Calu3 (cell line): ENCODE measurements at regions not wholly inside any gene's neighbourhood (a gene's known extent, or its start where the extent isn't known, plus 50 kb on each side); places are given as distances from the start of the nearest gene placed in this dataset.

Source experiments
- BruUV-seq: library from RNA; stranded (reverse); fragments of 400-500 nt; replicated peaks from 2 replicates; lab custom pipeline; 2021; lab: Mats Ljungman, UMichigan
- CTCF ChIA-PET: fragments of 300-600 bp; sonication (Branson Sonifier 250); formaldehyde crosslinking; loops from one replicate; lab custom pipeline; 2022; ENCODE audit warnings: antibody characterized with exemption; lab: Charles Lee
- DNase-seq: peaks from one replicate; pipeline ENCODE4 v3.0.0; 2022
- H3K27ac Mint-ChIP-seq: one replicate; pipeline ENCODE4 v1.8.0; 2022; ENCODE audit warnings: mixed read lengths; ENCODE audit not compliant: unreplicated experiment
- H3K27me3 Mint-ChIP-seq: one replicate; pipeline ENCODE4 v1.8.0; 2022; ENCODE audit warnings: mixed read lengths; ENCODE audit not compliant: unreplicated experiment
- H3K36me3 Mint-ChIP-seq: one replicate; pipeline ENCODE4 v1.8.0; 2022; ENCODE audit warnings: mild to moderate bottlenecking, moderate library complexity, mixed read lengths; ENCODE audit not compliant: insufficient read depth, unreplicated experiment
- H3K4me1 Mint-ChIP-seq: one replicate; pipeline ENCODE4 v1.8.0; 2022; ENCODE audit warnings: mild to moderate bottlenecking, low read depth, mixed read lengths; ENCODE audit not compliant: unreplicated experiment
- H3K4me3 Mint-ChIP-seq: one replicate; pipeline ENCODE4 v1.8.0; 2022; ENCODE audit warnings: mild to moderate bottlenecking, low read depth, moderate library complexity, mixed read lengths; ENCODE audit not compliant: unreplicated experiment
- H3K9me3 Mint-ChIP-seq: one replicate; pipeline ENCODE4 v1.8.0; 2022; ENCODE audit warnings: low read depth, mixed read lengths; ENCODE audit not compliant: unreplicated experiment
- intact Hi-C: fragments of 100-400 bp; cut with micrococcal nuclease; formaldehyde crosslinking; loops from one replicate; pipeline ENCODE4 v1.10.0; 2022; ENCODE audit not compliant: unreplicated experiment
- TF ChIP-seq, protein P1 (sequence below): fragments of 200-600 bp; IDR thresholded peaks from one replicate; pipeline ENCODE4 v1.8.0; 2022; ENCODE audit warnings: antibody characterized with exemption; ENCODE audit not compliant: unreplicated experiment

DNA sequence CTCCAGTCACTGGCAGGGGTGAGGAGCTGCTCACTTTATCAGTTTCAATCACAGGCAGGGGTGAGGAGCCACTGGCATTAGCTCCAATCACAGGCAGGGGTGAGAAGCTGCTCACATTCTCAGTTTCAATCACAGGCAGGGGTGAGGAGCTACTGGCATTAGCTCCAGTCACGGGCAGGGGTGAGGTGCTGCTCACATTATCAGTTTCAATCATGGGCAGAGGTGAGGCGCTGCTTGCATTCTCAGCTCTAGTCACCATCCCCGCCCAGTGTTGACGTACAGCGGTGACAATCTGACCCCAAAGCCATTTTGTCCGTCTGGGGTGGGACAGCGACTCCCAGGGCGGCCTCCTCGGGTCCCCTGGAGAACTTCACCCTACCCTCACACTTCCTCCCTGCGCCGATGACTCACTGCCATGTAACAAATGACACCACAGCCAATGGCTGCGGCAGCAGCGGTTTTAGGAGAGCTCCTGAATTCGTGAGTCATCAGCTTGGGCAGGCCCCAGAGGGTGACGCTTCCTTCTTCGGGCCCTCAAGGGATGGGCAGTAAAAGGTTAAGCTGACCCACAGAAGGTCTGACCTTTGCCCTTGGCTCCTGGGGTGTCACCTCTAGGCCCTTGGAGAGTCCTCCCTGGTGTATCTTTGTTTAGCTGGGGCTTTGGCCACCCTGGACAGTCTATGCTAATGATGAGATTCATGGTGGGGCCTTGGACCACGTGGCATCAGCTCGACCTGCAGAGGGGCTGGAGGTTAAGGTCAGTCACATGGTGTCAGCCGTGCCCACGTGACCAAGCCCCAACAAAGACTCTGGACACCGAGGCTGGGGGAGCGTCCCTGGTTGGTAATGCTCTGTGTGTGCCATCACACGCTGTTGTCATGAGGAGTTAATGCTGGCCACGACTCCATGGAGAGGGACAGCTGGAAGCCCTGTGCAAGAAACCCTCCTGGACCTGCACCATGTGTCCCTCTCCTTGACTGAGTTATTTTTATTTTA is 171.7 kb downstream of the C16orf95 start:
- H3K27ac Mint-ChIP-seq = peak overlapping the region; percentile 63
- intact Hi-C loops = no loop called here
- H3K36me3 Mint-ChIP-seq = peaks cover 12% of the 10 kb centered on the region
- peak; percentile 90 for DNase-seq
- no peaks in the 10 kb centered on the region for H3K27me3 Mint-ChIP-seq
- H3K4me1 Mint-ChIP-seq = peaks cover 14% of the 10 kb centered on the region
- no TSS peak for BruUV-seq
- no peak overlapping the region for H3K4me3 Mint-ChIP-seq
- TF ChIP-seq, protein P1, sequence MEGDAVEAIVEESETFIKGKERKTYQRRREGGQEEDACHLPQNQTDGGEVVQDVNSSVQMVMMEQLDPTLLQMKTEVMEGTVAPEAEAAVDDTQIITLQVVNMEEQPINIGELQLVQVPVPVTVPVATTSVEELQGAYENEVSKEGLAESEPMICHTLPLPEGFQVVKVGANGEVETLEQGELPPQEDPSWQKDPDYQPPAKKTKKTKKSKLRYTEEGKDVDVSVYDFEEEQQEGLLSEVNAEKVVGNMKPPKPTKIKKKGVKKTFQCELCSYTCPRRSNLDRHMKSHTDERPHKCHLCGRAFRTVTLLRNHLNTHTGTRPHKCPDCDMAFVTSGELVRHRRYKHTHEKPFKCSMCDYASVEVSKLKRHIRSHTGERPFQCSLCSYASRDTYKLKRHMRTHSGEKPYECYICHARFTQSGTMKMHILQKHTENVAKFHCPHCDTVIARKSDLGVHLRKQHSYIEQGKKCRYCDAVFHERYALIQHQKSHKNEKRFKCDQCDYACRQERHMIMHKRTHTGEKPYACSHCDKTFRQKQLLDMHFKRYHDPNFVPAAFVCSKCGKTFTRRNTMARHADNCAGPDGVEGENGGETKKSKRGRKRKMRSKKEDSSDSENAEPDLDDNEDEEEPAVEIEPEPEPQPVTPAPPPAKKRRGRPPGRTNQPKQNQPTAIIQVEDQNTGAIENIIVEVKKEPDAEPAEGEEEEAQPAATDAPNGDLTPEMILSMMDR = peak; percentile 25
- no peaks in the 10 kb centered on the region for H3K9me3 Mint-ChIP-seq
- CTCF ChIA-PET = interaction anchor here (0.6 to 1.2 kb wide), 7 partner anchors 15 to 128 kb away, joined by 3 to 6 read pairs (median 3); no protein-coding TSS in a partner anchor

DNA sequence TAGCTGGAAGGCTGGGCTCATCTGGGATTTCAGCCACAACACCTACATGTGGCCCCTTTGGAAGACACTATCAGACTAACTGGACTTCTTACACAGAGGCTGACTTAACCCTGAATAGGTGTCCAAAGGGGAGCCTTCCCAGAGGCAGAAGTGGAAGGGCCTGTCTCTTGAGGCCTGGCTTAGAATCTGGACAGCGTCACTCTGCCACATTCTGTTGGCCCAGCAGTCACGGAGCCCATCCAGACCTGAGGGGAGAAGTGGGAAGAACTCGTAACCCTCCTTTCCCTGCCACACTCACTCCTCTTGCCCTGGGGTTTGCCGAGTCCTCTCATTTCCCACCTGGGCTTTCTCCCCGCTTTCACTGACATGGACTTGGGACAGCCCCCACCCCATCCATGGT is 170.5 kb downstream of the C16orf95 start:
- DNase-seq = no peak
- TF ChIP-seq, protein P1 = no peak
- CTCF ChIA-PET = no interaction called here
- Mint-ChIP-seq H3K9me3 (no peaks in the 10 kb centered on the region), H3K27me3 (peaks cover 3% of the 10 kb centered on the region), H3K36me3 (peaks cover 12% of the 10 kb centered on the region), H3K4me3 (no peak overlapping the region), H3K4me1 (peaks cover 14% of the 10 kb centered on the region), H3K27ac (no peak overlapping the region)
- intact Hi-C loops = no loop called here
- BruUV-seq = no TSS peak

DNA sequence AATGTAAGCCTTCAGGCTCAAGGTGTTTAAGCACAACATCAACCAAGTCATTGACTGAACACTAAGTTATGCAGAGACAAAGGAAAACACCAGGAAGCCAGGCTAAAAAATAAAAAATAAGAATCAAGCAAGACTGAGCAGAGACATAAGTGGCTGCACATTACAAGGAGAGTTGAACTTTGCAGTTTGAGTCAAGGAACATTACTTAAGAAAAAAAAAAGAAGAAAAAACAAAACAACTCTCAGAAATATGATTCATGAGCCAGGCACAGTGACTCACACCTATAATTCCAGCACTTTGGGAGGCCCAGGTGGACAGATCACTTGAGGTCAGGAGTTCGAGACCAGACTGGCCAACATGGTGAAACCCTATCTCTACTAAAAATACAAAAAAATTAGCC is 168.1 kb downstream of the C16orf95 start:
- TF ChIP-seq, protein P1 = no peak
- peaks cover 16% of the 10 kb centered on the region for H3K27me3 Mint-ChIP-seq
- DNase-seq = no peak
- no TSS peak for BruUV-seq
- H3K4me3 Mint-ChIP-seq = no peak overlapping the region
- H3K9me3 Mint-ChIP-seq = peaks cover 2% of the 10 kb centered on the region
- H3K4me1 Mint-ChIP-seq = peaks cover 14% of the 10 kb centered on the region
- H3K36me3 Mint-ChIP-seq = peaks cover 12% of the 10 kb centered on the region
- intact Hi-C loops = no loop called here
- CTCF ChIA-PET = no interaction called here
- no peak overlapping the region for H3K27ac Mint-ChIP-seq

DNA sequence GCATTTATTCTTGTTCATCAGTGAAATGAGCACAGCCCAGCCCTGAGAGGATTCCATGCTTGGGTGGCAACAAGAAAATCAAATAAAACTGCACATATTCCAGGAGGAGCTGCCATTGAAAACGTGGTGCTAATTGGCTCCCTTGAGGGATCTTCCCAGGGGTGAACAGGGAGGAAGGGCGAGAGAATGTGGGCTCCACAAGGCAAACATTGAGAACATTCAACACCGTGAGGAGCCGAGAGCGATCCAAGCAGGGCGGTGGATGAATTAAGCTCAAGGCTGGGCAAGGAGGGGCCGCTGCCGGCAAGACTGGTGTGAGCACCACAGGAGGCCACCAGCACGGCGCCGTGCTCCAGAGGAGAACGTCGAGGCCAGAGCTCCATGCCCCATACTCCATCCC is 166.9 kb downstream of the C16orf95 start:
- peaks cover 2% of the 10 kb centered on the region for H3K9me3 Mint-ChIP-seq
- no TSS peak for BruUV-seq
- peaks cover 6% of the 10 kb centered on the region for H3K4me1 Mint-ChIP-seq
- TF ChIP-seq, protein P1 = no peak
- CTCF ChIA-PET = interaction anchor here (0.7 kb wide), 1 partner anchor 116 kb away, joined by 3 read pairs; no protein-coding TSS in a partner anchor
- no peak for DNase-seq
- peaks cover 5% of the 10 kb centered on the region for H3K36me3 Mint-ChIP-seq
- H3K27ac Mint-ChIP-seq = no peak overlapping the region
- intact Hi-C loops = no loop called here
- no peak overlapping the region for H3K4me3 Mint-ChIP-seq
- H3K27me3 Mint-ChIP-seq = peaks cover 17% of the 10 kb centered on the region
